Heart right ventricle (tissue), 16 donors: ENCODE measurements at regions not wholly inside any gene's neighbourhood (a gene's known extent, or its start where the extent isn't known, plus 50 kb on each side); places are given as distances from the start of the nearest gene placed in this dataset.
A peak's percentile ranks its signal among the peaks of the same experiment; 100 is the strongest.
"Not testable (repeated sequence)": the region's sequence is repeated elsewhere in the genome, so short reads cannot be mapped to it uniquely, and the experiment has no call there.

Experiments used
- ATAC-seq, 8 donors: fragments of 200-7000 bp; cut with Tn5 transposase; one replicate each; pipeline ENCODE4 v1.9.1; 2020; ENCODE audit warnings: mild to moderate bottlenecking in 8 of 8, moderate library complexity in 8 of 8, moderate number of reproducible peaks in 1 of 8
- DNase-seq, 2 donors: peaks; one replicate each; pipeline ENCODE4 v3.0.0-alpha.2; 2020
- H3K27ac ChIP-seq, 10 donors: fragments of 200-600 bp; sonication (generic) in 2 of 10; one replicate each; pipeline versions ENCODE4 v1.5.0 to v1.8.0; 2020 to 2022; ENCODE audit warnings: mild to moderate bottlenecking in 3 of 10
- H3K27me3 ChIP-seq, 7 donors: fragments of 200-600 bp; one replicate each; pipeline ENCODE4 v1.8.0; 2021 to 2022; ENCODE audit warnings: mild to moderate bottlenecking in 2 of 7
- H3K36me3 ChIP-seq, 9 donors: fragments of 200-600 bp; sonication (generic) in 1 of 9; one replicate each; pipeline versions ENCODE4 v1.5.0 to v1.8.0; 2020 to 2022; ENCODE audit warnings: mild to moderate bottlenecking in 2 of 9
- H3K4me1 ChIP-seq, 9 donors: fragments of 200-600 bp; sonication (generic) in 1 of 9; one replicate each; pipeline versions ENCODE4 v1.5.0 to v1.8.0; 2020 to 2022; ENCODE audit warnings: mild to moderate bottlenecking in 4 of 9
- H3K4me3 ChIP-seq, 10 donors: fragments of 200-600 bp; sonication (generic) in 2 of 10; one replicate each; pipeline versions ENCODE4 v1.5.0 to v1.8.0; 2020 to 2022; ENCODE audit warnings: mild to moderate bottlenecking in 7 of 10, moderate library complexity in 2 of 10
- H3K9me3 ChIP-seq, 11 donors: fragments of 200-600 bp in 10 of 11; sonication (generic) in 2 of 11; one replicate each; pipeline versions ENCODE4 v1.5.0 to v1.8.0; 2013 to 2022; ENCODE audit warnings: mild to moderate bottlenecking in 2 of 11, control low read depth in 1 of 11, moderate library complexity in 1 of 11
- WGBS, 2 donors: extraction: QIAGEN DNeasy Blood & Tissue Kit; methylation state at CpG; one replicate each; pipeline ENCODE4 v1.1.7; 2013; ENCODE audit warnings: inconsistent platforms in 1 of 2; 5-methylcytosine and 5-hydroxymethylcytosine counted together
- intact Hi-C, 10 donors: fragments of 100-400 bp; cut with DNase I; formaldehyde crosslinking; loops; one replicate each; pipeline versions ENCODE4 v1.11.1 to v1.14.2; 2022
- TF ChIP-seq, protein P1 (sequence below), 9 donors: fragments of 200-600 bp; sonication (generic) in 2 of 9; IDR thresholded peaks; one replicate each; pipeline versions ENCODE4 v1.5.0 to v1.8.0; 2021 to 2022; ENCODE audit warnings: antibody characterized with exemption in 9 of 9, mild to moderate bottlenecking in 5 of 9, moderate library complexity in 1 of 9
- donor health status: Arrhythmogenic right ventricular cardiomyopathy.
- donor health status: ischemic (EF 13 %, LVEDD 7.1; RV severe dilation, severe dysfunction).
- donor health status: healthy with polysubstance abuse.
- donor health status: DM: no; HTN: yes; CAD: no.
- donor health status: DM: no; HTN: no; CAD: no.
- donor health status: ischemic (EF 25% LVEDD 6.9; RV normal size, moderate dysfunction).
- donor health status: ischemic (EF 25% LVEDD 5.7; RV mildly dilated, moderate dysfunction).
- donor health status: healthy.
- donor health status: DM: yes; HTN: yes; CAD: no.
- donor health status: Ischemic cardiomyopathy.
- donor health status: ischemic (EF 35%, LVEDD 5.7; RV mildly dilated, moderate dysfunction).
- donor health status: nonischemic (EF 11% LVEDD 7.7; RV severe dilation, severe dysfunction).
- donor health status: DM: yes; HTN: yes; CAD: no.
- donor health status: PGD.
- donor health status: ischemic (EF 29% LVEDD 5.4; RV normal size, mild dysfunction).
- donor health status: nonischemic (EF 23%, LVEDD 6.1; RV moderate dilation, normal function).

DNA sequence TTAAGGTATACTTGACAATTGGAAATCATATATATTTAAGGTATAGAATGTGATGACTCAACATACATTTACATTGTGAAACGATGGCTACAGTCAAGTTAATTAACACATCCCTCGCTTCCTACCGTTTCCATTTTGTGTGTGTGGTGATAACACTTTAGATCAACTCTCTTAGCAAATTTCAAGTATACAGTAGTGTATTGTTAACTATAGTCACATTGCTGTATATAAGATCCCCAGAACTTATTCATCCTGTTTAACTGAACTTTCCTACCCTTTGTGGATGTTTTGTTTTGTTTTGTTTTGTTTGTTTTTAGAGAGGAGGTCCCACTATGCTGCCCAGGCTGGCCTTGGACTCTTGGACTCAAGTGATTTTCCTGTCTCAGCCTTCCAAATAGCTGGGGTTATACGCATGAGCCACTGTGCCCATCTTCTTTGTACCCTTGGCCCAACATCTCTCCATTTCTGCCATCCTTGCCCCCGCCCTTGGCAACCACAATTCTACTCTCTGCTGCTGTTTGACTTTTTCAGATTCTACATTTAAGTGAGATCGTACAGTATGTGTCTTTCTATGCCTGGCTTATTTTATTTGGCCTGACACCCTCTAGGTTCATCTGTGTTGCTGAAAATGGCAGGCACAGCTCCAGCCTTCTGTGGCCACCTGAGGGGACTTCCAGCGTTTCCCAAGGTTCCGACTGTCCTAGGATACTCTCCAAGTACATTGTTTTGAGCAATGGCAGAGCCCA is 90.5 kb upstream of the SNX9 start:
- no peaks in the 10 kb centered on the region for H3K27me3 ChIP-seq
- TF ChIP-seq, protein P1, sequence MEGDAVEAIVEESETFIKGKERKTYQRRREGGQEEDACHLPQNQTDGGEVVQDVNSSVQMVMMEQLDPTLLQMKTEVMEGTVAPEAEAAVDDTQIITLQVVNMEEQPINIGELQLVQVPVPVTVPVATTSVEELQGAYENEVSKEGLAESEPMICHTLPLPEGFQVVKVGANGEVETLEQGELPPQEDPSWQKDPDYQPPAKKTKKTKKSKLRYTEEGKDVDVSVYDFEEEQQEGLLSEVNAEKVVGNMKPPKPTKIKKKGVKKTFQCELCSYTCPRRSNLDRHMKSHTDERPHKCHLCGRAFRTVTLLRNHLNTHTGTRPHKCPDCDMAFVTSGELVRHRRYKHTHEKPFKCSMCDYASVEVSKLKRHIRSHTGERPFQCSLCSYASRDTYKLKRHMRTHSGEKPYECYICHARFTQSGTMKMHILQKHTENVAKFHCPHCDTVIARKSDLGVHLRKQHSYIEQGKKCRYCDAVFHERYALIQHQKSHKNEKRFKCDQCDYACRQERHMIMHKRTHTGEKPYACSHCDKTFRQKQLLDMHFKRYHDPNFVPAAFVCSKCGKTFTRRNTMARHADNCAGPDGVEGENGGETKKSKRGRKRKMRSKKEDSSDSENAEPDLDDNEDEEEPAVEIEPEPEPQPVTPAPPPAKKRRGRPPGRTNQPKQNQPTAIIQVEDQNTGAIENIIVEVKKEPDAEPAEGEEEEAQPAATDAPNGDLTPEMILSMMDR (IDR thresholded peaks at IDR 0.05): no peak
- H3K36me3 ChIP-seq: no peaks in the 10 kb centered on the region
- intact Hi-C loops: no loop called here
- H3K27ac ChIP-seq: no peak overlapping the region
- H3K4me1 ChIP-seq: peaks cover 0 to 7% (median 1%) of the 10 kb centered on the region in 9 donors
- H3K4me3 ChIP-seq: no peak overlapping the region
- WGBS, 2 donors: 80 to 87% methylated on average over 8 of the region's 8 CpGs
- DNase-seq (no peak), ATAC-seq (no peak)
- H3K9me3 ChIP-seq: no peaks in the 10 kb centered on the region

DNA sequence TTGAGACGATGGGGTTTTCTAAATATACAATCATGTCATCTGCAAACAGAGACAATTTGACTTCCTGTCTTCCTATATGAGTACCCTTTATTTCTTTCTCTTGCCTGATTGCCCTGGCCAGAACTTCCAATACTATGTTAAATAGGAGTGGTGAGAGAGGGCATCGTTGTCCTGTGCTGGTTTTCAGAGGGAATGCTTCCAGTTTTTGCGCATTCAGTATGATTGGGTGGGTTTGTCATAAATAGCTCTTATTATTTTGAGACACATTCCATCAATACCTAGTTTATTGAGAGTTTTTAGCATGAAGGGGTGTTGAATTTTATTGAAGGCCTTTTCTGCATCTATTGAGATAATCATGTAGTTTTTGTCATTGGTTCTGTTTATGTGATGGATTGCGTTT is 86.5 kb upstream of the SNX9 start:
- ATAC-seq, H3K36me3 ChIP-seq, H3K4me3 ChIP-seq, DNase-seq, intact Hi-C loops, H3K27ac ChIP-seq, H3K9me3 ChIP-seq, H3K27me3 ChIP-seq: not testable (repeated sequence)
- WGBS, 2 donors: 89 to 93% methylated on average over 4 of the region's 4 CpGs
- peaks cover 0 to 11% (median 5%) of the 10 kb centered on the region in 9 donors for H3K4me1 ChIP-seq

DNA sequence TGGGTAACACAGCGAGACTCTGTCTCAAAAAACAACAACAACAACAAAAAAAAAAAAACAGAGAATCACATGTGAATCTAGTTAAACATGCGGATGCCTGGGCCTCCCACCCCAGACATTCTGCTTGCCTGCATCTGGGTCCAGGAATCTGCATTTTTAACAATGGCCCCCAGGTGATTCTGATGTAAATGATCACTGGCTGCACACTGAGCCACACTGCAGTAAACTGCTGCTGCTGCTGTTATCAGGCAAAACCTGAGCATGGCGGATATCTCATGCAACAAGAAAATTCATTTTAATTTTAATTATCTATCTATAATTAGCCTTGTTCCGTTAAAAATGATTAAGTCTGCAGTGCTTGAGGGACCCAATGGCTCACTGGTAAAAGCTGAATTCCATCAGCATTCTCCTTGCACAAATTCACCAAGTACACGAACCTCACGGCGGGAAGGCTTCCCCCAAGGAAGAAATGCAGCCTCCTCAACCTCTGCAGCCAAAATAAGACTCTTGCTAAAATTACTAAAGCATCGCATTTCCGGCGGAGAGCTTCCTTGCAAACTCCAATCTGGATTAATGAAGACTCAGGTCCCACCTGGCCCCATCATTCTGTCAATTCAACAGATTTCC is 81.6 kb upstream of the SNX9 start:
- ATAC-seq (peak in 4 of 8 donors; percentile 8 to 30 (median 23)), DNase-seq (no peak)
- Histone ChIP-seq H3K9me3 (peaks cover 0 to 6% (median 0%) of the 10 kb centered on the region in 11 donors), H3K27ac (peak overlapping the region; percentile 3 to 68 (median 38)), H3K36me3 (no peaks in the 10 kb centered on the region), H3K4me3 (no peak overlapping the region), H3K4me1 (peaks cover 0 to 25% (median 15%) of the 10 kb centered on the region in 9 donors), H3K27me3 (no peaks in the 10 kb centered on the region)
- 56 to 60% methylated on average over 10 of the region's 10 CpGs for WGBS, 2 donors
- TF ChIP-seq, protein P1 (IDR thresholded peaks at IDR 0.05): no peak
- intact Hi-C loops: no loop called here

DNA sequence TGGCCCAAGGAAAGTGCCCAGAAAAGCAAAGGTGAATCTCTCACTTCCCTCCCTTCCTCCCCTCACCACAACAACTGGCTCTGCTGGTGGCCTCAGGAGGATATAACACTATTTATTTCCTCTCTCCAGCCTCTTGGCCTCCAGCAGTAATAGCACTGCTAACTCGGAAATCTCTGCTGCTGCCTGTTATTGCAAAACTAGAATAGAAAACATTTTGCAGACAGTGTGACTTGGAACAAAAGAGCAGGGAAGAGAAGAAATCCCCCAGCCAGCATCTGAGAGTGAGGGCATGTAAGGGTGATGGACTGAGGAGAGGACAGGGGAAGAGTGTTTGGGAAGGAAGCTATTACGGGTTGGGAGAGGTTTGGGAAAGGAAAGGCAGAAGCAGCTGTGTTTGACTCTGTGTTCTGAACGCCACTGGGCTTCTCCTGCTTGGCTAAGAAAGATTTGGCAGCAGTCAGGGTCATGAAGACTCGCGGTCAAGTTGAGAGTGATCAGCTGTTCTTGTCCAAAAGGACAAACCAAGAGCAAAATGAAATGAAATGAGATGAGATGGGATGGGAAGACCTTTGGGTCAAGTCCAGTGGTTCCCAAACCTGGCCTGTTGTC is 81.0 kb upstream of the SNX9 start:
- Histone ChIP-seq H3K4me1 (peaks cover 0 to 26% (median 15%) of the 10 kb centered on the region in 9 donors), H3K27me3 (no peaks in the 10 kb centered on the region), H3K27ac (peak overlapping the region; percentile 3 to 68 (median 38)), H3K9me3 (peaks cover 0 to 6% (median 0%) of the 10 kb centered on the region in 11 donors), H3K4me3 (no peak overlapping the region), H3K36me3 (no peaks in the 10 kb centered on the region)
- intact Hi-C loops: no loop called here
- ATAC-seq (peak in 7 of 8 donors; percentile 85 to 91 (median 88)), DNase-seq (peak in 1 of 2 donors; percentile 41)
- TF ChIP-seq, protein P1 (IDR thresholded peaks at IDR 0.05): no peak
- 26 to 55% methylated on average over 5 of the region's 5 CpGs for WGBS, 2 donors
